GM10248 (cell line): ENCODE measurements at regions not wholly inside any gene's neighbourhood (a gene's known extent, or its start where the extent isn't known, plus 50 kb on each side); places are given as distances from the start of the nearest gene placed in this dataset.

Experiments
- CTCF ChIA-PET: fragments of 300-600 bp; sonication (Branson Sonifier 250); formaldehyde crosslinking; extraction: SDS; loops from one replicate; lab custom pipeline; 2021; ENCODE audit warnings: antibody characterized with exemption; lab: Yijun Ruan, JAX
- POLR2A ChIA-PET: fragments of 350-650 bp; sonication (Branson Sonifier 250); formaldehyde crosslinking; extraction: SDS; loops from one replicate; lab custom pipeline; 2020; ENCODE audit warnings: antibody characterized with exemption; lab: Yijun Ruan, JAX
- DNase-seq: peaks from one replicate; pipeline ENCODE4 v3.0.0; 2012; ENCODE audit errors: extremely low spot score
- CTCF ChIP-seq: IDR thresholded peaks from 2 replicates; pipeline ENCODE4 v1.5.1; 2012; ENCODE audit warnings: mild to moderate bottlenecking, low read depth; ENCODE audit errors: extremely low read depth, missing control alignments, control extremely low read depth

GRCh38 chr14:89620436-89620835 is 203.4 kb upstream of the FOXN3 start:
- no peak for DNase-seq
- CTCF ChIA-PET, result interaction anchor here (1.3 to 1.7 kb wide), 2 partner anchors 22 to 87 kb away, joined by 3 to 5 read pairs; no protein-coding TSS in a partner anchor
- POLR2A ChIA-PET, result no interaction called here
- no peak for TF ChIP-seq CTCF

GRCh38 chr14:89619596-89619995 is 202.6 kb upstream of the FOXN3 start:
- no peak for TF ChIP-seq CTCF
- ChIA-PET CTCF (interaction anchor here (1.0 to 1.7 kb wide), 3 partner anchors 14 to 87 kb away, joined by 3 to 5 read pairs (median 3); no protein-coding TSS in a partner anchor), POLR2A (no interaction called here)
- no peak for DNase-seq

- ChIA-PET POLR2A (no interaction called here), CTCF (interaction anchor here (1.0 to 1.7 kb wide), 3 partner anchors 15 to 88 kb away, joined by 3 to 5 read pairs (median 3); no protein-coding TSS in a partner anchor)
- TF ChIP-seq CTCF, result no peak
- peak; percentile 78 for DNase-seq
Observed at GRCh38 chr14:89618811-89619551, 201.9 kb upstream of the FOXN3 start.

GRCh38 chr14:89618330-89618708 is 201.3 kb upstream of the FOXN3 start:
- peak; percentile 19 for DNase-seq
- POLR2A ChIA-PET, result no interaction called here
- no peak for TF ChIP-seq CTCF
- CTCF ChIA-PET, result no interaction called here

- no peak for TF ChIP-seq CTCF
- peak; percentile 46 for DNase-seq
- POLR2A ChIA-PET, result no interaction called here
- CTCF ChIA-PET, result interaction anchor here (0.8 kb wide), 1 partner anchor 9 kb away, joined by 3 read pairs; no protein-coding TSS in a partner anchor
Observed at GRCh38 chr14:89617481-89618329, 200.7 kb upstream of the FOXN3 start.

- CTCF ChIA-PET, result no interaction called here
- DNase-seq, result peak; percentile 70
Observed at GRCh38 chr14:89616852-89617341, 199.9 kb upstream of the FOXN3 start.

More at GRCh38 chr14:89616852-89617341, 199.9 kb upstream of the FOXN3 start:
- POLR2A ChIA-PET, result no interaction called here
- no peak for TF ChIP-seq CTCF
